GM19452 (cell line): ENCODE measurements at regions not wholly inside any gene's neighbourhood (a gene's known extent, or its start where the extent isn't known, plus 50 kb on each side); places are given as distances from the start of the nearest gene placed in this dataset.
"Not testable (repeated sequence)": the region's sequence is repeated elsewhere in the genome, so short reads cannot be mapped to it uniquely, and the experiment has no call there.

Experiments used
- ATAC-seq: cut with Tn5 transposase; IDR thresholded peaks from one replicate; pipeline ENCODE4 v1.9.1; 2021; ENCODE audit not compliant: unreplicated experiment

DNA sequence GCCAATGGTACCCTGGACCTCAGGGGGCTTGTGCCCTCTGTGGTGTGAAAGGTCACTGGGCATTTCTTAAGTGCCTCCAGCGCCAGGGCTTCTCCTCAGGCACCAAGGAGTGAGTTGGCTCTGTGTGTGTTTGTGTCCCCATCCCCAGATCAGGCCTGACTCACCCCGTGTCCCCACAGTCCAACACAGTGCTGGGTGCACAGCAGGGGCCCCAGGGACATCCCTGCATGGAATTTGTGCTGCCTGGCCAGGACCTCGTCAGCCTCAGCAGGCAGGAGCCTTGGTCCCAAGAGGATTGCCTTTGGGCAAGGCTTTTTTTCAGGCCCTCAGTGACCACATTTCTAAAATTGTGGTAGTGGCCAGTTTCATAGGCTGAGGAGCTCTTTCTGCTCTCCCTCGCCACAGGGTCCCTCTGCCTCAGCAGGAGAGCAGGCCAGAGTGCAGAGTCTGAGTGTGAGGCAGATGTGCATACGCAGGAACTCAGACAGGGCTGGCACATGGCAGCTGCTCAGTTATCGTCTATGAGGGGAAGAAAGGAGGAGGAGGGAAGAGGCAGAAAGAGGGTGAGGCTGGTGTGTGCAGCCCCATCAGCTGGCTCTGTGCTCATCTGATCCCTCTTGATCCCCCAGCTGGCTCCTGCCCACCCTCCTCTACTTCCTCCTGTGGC is 215.6 kb downstream of the RPLP1 start:
- ATAC-seq = no peak

DNA sequence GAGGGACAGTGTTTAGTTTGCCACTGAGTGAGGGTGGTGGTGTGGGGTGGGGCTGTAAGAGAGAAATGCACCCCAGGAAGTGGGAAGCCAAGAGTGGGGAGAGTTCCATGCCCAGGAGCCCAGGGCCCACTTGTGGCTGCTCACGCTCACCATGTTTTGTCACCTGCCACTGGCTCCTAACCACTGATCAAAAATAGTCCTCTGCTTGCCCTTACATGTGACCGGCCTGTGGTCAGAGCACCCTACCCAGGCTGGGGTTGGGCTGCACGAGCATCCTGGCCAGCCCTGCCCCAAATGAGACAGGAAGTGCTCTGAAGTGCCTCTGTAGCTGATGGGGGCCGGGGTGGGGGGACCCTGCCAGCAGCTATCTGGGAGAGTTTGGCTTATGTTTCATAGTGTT is 216.3 kb downstream of the RPLP1 start:
- ATAC-seq = peak; percentile 64

DNA sequence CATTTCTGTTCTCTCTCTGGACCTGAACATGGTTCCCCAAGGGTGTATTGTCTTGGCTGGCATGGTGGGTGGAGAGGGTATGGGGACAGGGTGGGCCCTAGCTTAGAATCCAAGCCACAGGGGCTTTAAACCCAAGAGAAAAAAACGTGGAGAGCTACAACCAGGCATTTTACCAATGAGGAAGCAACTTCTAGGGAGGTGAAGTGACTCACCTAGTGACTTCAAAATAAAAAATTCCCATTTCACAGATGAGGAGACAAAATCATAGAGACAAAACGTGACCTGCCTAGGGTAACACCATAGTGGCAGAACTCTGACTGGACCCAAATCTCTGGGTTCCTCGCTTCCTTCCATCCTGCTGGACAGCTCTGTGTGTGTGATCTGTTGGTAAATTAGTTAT is 216.8 kb downstream of the RPLP1 start:
- ATAC-seq = peak; percentile 2

DNA sequence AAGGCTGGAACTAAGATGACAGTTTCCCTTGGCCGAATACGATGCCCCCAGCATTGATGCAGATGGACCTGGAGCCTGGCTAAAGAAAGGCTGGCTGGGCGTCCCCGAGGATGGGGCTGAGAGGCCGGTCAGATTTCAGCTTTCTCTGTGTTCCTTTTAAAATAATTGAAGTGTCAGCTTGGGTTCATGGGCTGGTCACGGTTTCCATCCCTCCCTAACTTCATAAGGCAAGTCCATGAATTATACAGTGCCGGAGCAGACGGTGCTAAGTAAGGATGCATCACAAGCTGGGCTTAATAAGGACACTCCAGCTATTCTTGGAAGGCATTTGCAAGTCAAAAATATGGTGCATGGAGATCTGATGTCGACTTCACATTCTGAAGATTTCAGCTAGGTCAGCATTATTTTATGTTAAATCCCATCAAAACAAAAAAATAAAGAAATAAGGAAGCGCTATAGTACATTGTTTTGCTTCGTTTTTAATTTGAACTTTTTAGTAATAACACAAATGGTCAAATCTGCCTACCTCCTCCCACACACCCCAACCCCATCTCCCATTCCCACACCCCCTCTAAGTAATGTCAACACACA is 220.8 kb downstream of the RPLP1 start:
- no peak for ATAC-seq

DNA sequence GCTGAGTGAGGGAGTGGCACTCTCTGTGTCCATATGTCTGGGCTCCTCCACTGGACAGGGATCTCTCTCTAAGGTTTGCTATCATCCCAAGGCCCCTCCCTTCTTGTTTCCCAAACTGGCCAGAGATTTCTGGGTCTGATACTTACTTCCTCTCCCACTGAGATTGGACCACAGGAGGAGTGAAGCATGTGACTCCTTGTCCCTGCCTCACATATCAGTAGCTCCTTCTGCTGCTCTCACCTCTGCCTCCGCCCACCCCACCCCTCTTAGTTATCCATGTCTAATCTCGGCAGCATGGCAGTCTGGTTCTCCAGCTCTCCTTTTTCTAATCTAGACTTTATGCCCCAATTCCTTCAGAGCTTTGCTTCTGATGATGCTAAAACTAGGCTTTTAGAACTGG is 223.1 kb downstream of the RPLP1 start:
- ATAC-seq = no peak

DNA sequence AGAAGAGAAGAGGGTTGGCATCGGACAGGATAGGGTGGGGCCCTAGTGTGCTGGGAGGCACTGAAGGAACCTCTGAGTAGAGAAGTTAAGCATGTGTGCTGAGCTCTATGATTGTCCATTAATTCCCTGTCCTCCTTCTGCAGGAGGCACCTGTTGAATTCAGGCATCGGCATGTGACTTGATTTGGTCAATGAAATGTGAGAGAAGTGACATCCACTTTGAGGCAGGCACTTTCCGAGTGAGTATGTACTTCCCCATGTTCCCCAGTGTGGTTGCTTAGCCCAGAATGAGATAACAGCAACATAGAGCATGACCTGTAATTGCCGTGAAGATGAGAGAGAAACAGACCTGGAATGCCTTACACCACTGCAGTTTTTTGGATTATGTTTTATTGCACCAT is 224.8 kb downstream of the RPLP1 start:
- ATAC-seq = no peak

DNA sequence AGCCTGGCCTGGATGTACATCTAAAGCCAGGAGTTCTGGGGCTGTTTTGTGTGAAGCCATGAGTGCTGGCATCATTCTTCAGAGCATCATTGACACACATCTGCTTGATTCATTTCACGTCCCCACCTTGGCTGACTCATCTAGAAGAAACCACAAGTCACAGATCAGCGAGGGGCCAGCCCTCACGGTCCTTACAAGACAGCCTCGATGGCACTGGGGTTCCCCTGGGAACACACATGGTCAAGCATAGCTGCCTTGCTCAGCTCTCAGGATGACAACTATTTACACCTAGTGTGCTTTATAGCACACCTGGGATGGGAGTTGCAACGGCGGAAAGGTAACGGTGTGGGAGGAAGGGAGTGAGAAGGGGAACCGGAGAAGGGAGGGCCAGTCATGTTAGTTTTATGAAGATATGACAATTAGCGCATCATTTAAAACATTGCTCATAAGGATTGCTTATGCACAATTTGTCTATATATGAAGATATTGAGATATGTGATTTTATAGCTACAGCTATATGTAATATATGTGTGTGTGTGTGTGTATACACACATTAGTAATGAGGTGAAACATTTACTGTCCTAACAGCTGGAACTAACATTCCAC is 227.1 kb downstream of the RPLP1 start:
- peak; percentile 93 for ATAC-seq

DNA sequence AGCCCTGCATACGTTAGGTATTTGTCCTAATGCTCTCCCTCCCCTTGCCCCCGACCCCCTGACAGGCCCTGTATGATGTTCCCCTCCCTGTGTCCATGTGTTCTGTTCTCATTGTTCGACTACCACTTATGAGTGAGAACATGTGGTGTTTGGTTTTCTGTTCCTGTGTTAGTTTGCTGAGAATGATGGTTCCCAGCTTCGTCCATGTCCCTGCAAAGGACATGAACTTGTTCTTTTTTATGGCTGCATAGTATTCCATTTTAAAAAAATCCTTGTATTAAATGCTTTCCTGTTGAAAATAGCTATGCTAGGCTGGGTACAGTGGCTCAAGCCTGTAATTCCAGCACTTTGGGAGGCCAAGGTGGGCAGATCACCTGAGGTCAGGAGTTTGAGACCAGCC is 232.2 kb downstream of the RPLP1 start:
- ATAC-seq = not testable (repeated sequence)

DNA sequence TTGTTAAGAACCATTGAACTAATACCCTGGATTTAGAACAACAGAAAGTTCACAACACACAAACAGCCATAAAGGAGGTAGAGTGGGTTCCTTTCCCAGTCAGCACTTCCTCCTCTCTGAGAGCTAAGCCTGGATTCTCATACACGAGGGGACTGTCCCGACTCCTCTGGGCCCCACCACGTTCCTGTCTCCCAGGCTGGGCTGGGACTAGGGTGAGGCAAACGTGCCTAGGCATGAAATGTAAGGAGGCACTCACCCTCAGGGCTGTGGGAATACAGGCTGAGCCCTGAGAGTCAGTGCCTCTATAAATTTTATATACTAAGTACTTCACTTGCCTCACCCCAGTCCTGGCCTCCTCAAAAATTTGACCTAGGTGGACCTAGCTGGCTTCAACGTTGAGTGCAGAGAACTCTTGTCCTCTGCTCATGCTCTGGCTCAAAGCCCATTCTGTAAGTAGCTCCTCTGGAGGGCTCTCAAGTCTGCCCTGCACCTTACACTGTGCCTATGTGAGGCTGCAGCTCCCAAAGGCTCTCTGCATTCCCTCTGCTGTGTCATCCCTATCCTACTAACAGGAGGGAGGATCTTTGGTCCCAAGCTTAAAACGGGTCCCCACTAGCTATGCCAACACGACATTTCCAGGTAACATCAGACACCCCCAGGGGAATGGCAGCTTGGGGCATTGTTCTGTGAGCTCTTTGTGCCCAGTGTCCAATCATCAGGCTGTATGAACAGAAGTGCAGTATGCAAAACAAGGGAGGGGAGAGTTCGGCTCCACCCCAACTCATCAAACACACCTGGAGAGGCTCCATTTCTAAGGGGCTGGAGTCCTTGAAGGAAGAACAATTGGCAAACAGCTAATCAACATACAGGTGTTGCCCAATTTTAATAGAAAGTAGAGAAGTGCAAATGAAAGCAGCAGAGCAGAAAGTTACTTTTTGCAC is 233.2 kb downstream of the RPLP1 start:
- no peak for ATAC-seq

DNA sequence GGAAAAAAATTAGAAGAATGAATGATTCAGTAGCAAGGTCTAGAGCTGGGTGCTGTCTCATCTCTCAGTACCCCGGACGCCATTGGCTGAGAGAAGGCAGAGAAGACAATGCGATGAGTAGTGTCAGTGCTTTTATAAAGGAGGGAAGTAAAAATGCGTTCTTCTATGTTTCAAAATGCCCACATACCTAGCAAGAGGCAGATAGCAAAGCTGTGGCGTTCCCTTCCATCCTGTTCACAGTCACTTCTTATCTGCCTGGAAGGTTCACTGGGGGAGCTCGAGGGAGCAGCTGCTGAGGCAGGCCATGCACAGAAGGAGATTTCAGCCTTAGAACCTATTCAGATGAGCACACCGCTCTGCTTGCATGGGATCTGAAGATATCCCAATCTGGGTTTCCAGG is 234.0 kb downstream of the RPLP1 start:
- no peak for ATAC-seq

DNA sequence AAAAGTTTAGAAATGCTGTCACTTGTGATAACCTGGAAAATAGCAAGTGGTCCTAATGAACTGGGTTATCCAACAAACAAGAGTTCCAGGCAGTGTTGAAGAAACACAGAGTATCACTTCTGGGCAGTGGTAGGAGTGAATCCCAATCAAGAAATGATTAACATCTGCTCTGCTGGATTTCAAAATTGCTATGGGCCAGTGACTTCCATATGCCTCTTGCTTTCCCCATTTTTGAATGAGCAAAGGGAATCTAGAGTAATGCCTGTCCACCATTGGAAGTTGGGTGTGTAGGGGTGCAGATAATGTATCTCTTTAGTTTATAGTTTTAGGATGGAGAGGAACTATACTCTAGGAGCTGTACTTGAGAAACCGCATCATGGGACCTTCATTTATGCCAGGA is 236.5 kb downstream of the RPLP1 start:
- no peak for ATAC-seq

DNA sequence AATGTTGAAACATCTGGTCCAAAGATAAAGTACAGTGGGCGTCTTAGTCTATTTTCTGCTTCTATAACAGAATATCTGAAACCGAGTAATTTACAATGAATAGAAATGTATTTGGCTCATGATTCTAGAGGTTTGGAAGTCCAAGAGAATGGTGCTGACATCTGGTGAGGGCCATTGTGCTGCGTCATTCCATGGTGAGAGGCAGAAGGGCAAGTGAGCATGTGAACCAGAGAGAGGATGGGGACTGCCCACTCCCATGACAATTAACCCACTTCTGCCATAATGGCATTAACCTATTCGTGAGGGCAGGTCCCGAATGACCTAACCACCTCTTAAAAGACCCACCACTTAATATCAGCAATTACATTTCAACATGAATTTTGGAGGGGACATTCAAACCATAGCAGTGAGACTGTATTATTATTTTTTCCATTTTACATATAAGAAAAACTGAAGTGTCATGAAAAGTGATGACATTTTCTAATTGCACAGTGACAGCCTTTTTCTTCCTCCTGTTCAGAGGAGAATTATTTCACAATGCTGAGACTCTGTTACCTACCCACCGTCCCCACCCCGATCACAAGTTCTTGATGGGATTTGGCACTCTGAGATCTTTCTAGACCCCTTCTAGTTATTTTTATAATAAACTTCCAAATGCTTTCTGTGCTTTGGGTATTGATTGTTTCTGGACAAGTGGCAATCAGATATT is 238.8 kb downstream of the RPLP1 start:
- no peak for ATAC-seq

DNA sequence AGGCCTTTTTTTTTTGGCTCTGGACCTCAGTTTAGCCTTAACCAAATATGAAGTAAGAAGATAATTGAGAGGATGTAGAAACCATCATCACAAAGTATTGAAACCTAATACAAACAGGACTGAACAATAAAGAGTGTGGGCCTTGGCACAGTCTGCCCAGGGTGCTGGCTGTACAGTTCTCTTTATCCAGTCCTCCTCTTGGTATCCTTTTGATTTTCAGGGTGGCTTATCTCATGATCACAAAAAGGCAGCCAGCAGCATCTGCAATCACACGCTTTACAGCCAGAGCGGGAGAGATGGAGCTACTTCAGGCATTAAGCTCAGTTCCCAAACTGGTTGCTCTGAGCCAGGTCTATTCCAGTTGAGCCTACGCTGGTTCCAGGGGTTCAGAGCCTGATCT is 239.7 kb downstream of the RPLP1 start:
- no peak for ATAC-seq

DNA sequence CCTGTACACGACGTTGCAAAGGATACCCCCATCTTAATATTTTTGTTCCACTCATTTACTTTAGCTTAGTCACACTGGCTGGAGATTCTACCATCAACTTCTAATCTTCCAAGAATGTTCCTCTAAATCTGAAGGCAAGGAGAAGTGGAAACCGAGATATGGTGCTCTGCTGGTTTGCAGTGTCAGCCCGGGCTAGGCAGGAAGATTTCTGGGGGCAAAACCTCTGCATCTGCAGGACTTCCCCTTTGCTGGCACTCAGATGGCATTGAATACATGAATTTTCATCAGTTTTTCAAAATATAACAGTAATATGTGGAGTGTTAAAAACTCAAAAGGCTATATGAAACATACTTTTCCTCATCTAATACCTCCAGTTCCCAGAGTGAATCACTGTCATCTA is 240.4 kb downstream of the RPLP1 start:
- ATAC-seq = no peak

DNA sequence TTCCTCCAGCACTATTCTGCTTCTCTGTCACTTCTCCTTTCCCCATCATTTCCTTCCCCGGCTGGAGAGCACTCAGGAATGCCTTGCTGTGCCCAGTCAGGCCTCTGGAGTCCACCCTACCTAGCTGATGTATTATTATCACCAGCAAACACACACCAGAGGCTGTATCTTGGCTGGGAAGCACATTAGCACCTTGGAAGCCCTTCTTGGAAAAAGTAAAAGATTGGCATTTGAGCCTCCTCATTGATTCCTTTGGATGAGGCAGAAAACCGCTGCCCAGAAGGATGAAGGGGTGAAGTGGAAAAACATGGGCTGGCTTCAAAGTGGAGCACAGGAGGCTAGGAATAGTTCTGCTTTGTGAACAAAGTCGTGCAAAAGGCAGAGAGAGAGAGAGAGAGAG is 244.3 kb downstream of the RPLP1 start:
- no peak for ATAC-seq

DNA sequence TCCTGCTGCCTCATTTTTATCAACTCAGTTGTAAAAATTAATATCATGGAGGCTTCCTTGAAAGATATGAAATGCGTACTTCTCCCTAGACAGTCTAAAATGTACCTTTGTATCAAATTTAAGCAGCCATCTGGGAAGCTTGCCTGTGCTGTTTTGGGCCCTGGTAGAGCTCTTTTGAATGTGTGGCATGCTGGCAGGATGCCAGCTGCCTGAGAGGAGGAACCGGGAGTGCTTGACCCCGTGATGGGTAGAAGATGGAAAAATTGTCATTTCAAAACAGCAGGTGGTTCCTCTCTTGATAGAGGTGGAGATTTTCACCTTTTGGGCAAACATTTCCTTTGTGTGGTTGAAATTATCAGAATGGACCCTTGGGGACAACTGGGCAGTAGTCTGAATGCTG is 245.3 kb downstream of the RPLP1 start:
- ATAC-seq = no peak

DNA sequence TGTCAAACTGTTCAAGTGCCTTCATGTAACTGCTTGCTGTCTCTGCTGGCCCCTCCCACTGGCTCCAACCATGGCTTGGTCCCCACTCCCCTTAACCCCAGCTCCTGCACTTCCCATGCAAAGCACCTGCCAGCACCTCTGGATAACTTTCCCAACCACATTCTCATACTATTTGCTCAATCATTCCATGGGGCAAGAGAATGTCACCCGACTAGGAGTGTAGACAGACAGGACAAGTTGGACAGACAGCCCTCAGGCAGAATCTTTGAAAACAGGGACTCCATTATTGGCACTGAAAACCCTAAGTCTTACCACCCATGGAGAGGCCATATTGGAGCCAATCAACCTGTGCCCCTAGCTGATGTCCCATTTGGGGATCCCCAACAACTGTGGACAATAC is 246.5 kb downstream of the RPLP1 start:
- no peak for ATAC-seq

DNA sequence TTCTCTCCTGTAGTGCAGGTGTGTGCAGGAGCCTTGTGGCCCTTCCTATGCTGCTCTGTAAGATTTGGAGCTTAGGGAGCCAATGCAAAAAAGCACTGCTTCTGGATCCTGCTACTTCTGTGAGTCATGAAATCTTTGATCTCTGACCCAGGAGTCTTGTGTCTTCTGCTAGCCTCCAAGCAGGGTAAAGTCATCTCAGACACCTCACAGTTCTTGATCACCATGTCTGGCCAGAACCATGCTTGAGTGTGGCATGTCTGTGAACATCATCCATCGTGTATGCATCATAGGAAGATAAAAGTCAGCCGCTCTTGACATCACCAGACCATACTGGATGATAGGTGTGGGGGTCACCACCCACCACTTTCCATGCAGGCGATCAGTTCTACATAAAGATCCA is 247.8 kb downstream of the RPLP1 start:
- ATAC-seq = no peak

DNA sequence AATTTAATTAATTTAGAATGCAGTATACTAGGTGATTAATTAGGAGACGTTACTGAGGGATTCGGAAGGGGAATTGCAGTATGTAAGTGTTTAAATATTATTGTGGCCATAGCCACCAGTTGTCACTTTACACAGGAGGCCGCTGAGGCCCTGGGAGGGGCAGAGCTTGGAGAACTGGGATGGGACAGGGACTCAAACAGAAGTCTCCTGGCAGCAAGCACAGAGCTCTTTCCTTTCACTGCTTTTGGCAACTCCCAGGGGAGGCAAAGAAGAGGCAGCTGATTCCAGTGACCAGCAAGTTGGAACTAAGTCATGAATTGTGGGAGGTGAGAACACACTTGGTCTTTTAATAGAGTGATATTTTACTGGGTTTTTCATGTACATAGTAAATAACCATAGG is 248.6 kb downstream of the RPLP1 start:
- ATAC-seq = no peak

DNA sequence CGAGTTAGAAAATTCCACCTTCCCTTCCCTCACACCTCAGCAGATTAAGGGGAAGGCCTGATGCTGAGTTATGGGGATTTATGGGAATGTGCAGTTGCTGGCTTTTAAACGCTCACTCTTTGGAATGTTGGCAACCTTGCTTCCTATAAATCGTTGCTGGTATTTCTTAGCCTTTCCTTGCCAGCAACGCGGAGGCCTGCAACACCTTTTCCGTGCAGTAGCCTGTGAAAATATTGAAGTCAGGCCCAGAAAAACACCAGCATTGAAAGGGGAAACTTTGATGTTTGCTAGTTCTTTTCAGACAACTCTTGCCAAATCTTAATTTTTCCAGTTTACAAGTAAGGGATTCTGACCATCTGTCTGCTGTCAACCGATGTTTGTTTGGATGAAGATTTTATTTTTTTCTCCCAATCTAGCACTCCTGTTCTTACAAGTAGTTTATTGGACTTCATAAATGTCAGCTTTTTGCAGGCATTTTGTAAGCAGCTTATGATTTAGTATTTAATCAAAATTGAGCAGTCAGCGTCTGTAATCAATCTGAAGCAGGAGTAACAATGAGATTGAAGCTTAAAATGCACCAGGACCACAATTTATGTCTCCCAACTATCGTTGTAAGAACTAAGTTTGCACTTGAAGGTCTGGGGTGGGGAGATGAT is 251.0 kb downstream of the RPLP1 start:
- ATAC-seq = no peak

DNA sequence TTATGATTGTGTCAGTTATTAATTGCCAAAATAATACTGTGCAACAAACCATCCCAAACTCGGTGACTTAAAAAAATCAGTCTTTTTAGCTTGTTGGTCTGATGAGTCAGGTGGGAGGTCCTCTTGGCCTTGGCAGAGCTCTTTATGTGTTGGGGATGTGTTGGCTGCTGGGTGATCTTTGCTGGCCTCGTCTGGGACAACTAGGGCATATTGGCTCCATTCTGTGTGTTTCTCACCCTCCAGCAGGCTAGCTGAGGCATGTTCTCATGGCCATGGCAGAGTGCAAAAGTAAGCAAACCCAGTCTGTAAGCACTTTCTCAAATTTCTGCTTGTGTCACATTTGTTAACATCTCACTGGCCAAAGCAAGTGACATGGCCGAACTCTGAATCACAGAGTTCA is 251.6 kb downstream of the RPLP1 start:
- no peak for ATAC-seq
